DOHH2 (cell line): ENCODE measurements at regions not wholly inside any gene's neighbourhood (a gene's known extent, or its start where the extent isn't known, plus 50 kb on each side); places are given as distances from the start of the nearest gene placed in this dataset.

Source experiments
- H3F3A ChIP-seq: fragments of 200-600 bp; sonication (generic), shearing (Covaris generic); 2 replicates; pipeline ENCODE4 v1.6.0; 2016; ENCODE audit warnings: antibody characterized with exemption, mild to moderate bottlenecking; ENCODE audit not compliant: control insufficient read depth, insufficient read depth
- H3K27ac ChIP-seq: fragments of 200-600 bp; sonication (generic); 2 replicates; pipeline ENCODE4 v1.5.1; 2014; ENCODE audit warnings: low read depth, mild to moderate bottlenecking, low read length, moderate library complexity
- H3K27me3 ChIP-seq: fragments of 200-600 bp; sonication (generic); 2 replicates; pipeline ENCODE4 v1.6.1; 2014; ENCODE audit warnings: mild to moderate bottlenecking, low read length, mixed read lengths; ENCODE audit not compliant: control insufficient read depth
- H3K36me3 ChIP-seq: fragments of 200-600 bp; sonication (generic); 2 replicates; pipeline ENCODE4 v1.6.1; 2014; ENCODE audit warnings: mild to moderate bottlenecking, low read length, moderate library complexity, mixed read lengths; ENCODE audit not compliant: control insufficient read depth
- H3K4me1 ChIP-seq: fragments of 200-600 bp; sonication (generic); 2 replicates; pipeline ENCODE4 v1.6.1; 2014; ENCODE audit warnings: mild to moderate bottlenecking, low read length, mixed read lengths; ENCODE audit not compliant: control insufficient read depth
- H3K4me2 ChIP-seq: fragments of 200-600 bp; sonication (generic); 2 replicates; pipeline ENCODE4 v1.6.0; 2014; ENCODE audit warnings: mild to moderate bottlenecking, low read length, moderate library complexity
- H3K4me3 ChIP-seq: fragments of 200-600 bp; sonication (generic); 2 replicates; pipeline ENCODE4 v1.5.1; 2014; ENCODE audit warnings: mild to moderate bottlenecking, low read length, mixed read lengths
- H3K79me2 ChIP-seq: fragments of 200-600 bp; sonication (generic); 2 replicates; pipeline ENCODE4 v1.6.1; 2014; ENCODE audit warnings: mild to moderate bottlenecking, low read length, mixed read lengths; ENCODE audit not compliant: control insufficient read depth
- H3K9me2 ChIP-seq: fragments of 200-600 bp; sonication (generic); replicated peaks from 2 replicates; pipeline ENCODE4 v1.6.1; 2014; ENCODE audit warnings: mild to moderate bottlenecking, low read length, mixed read lengths; ENCODE audit not compliant: control insufficient read depth
- H3K9me3 ChIP-seq: fragments of 200-600 bp; sonication (generic); 2 replicates; pipeline ENCODE4 v1.6.1; 2014; ENCODE audit warnings: antibody characterized with exemption, low read length, mixed read lengths; ENCODE audit not compliant: control insufficient read depth, insufficient read depth
- H4K20me1 ChIP-seq: fragments of 200-600 bp; sonication (generic); 2 replicates; pipeline ENCODE4 v1.6.0; 2014; ENCODE audit warnings: low read depth, mild to moderate bottlenecking, antibody characterized with exemption, low read length, moderate library complexity; ENCODE audit not compliant: control insufficient read depth, insufficient read depth
- EZH2phosphoT487 ChIP-seq: fragments of 200-600 bp; sonication (generic); IDR thresholded peaks from 2 replicates; pipeline ENCODE4 v1.6.1; 2017; ENCODE audit warnings: borderline replicate concordance, mild to moderate bottlenecking, antibody characterized with exemption, low read length, moderate library complexity, mixed read lengths
- TF ChIP-seq, protein P1 (sequence below): fragments of 200-600 bp; sonication (generic); IDR thresholded peaks from one replicate; pipeline ENCODE4 v1.5.1; 2014; ENCODE audit warnings: antibody characterized with exemption, mild to moderate bottlenecking, low read depth, low read length; ENCODE audit not compliant: poor library complexity, severe bottlenecking

DNA sequence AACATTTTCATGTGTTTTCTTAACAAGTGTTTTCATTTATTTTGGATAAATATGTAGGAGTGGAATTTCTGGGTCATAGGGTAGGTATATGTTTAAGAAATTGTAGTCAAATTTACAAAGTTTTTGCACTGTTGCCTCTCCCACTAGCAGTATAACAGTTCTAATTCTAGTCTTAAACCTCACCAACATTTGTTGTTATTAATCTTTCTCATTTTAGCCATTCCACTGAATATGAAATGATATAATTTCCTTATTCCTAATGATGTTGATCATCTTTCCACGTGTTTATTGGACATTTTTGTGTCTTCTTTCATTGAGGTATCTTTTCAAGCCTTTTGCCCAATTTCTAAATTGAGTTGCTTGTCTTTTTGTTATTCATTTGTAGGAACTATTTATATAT, 62.0 kb downstream of the C11orf91 start:
- H3K27me3 ChIP-seq: no peaks in the 10 kb centered on the region
- H3K4me1 ChIP-seq: no peaks in the 10 kb centered on the region
- no peaks in the 10 kb centered on the region for H3K9me2 ChIP-seq
- H3K4me3 ChIP-seq: no peak overlapping the region
- no peaks in the 10 kb centered on the region for H3K79me2 ChIP-seq
- TF ChIP-seq EZH2phosphoT487: no peak
- TF ChIP-seq, protein P1, sequence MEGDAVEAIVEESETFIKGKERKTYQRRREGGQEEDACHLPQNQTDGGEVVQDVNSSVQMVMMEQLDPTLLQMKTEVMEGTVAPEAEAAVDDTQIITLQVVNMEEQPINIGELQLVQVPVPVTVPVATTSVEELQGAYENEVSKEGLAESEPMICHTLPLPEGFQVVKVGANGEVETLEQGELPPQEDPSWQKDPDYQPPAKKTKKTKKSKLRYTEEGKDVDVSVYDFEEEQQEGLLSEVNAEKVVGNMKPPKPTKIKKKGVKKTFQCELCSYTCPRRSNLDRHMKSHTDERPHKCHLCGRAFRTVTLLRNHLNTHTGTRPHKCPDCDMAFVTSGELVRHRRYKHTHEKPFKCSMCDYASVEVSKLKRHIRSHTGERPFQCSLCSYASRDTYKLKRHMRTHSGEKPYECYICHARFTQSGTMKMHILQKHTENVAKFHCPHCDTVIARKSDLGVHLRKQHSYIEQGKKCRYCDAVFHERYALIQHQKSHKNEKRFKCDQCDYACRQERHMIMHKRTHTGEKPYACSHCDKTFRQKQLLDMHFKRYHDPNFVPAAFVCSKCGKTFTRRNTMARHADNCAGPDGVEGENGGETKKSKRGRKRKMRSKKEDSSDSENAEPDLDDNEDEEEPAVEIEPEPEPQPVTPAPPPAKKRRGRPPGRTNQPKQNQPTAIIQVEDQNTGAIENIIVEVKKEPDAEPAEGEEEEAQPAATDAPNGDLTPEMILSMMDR: no peak
- H3K4me2 ChIP-seq: no peak overlapping the region
- H3K27ac ChIP-seq: no peak overlapping the region
- no peaks in the 10 kb centered on the region for H3F3A ChIP-seq
- H4K20me1 ChIP-seq: no peaks in the 10 kb centered on the region
- H3K36me3 ChIP-seq: peaks cover 3% of the 10 kb centered on the region; the same call in 1 of the 2 replicates
- H3K9me3 ChIP-seq: peaks cover 6% of the 10 kb centered on the region; the same call in 1 of the 2 replicates

- no peak overlapping the region for H3K4me3 ChIP-seq
- no peaks in the 10 kb centered on the region for H3K79me2 ChIP-seq
- no peaks in the 10 kb centered on the region for H3F3A ChIP-seq
- H3K4me1 ChIP-seq: no peaks in the 10 kb centered on the region
- H3K27ac ChIP-seq: no peak overlapping the region
- H3K27me3 ChIP-seq: no peaks in the 10 kb centered on the region
- H3K36me3 ChIP-seq: peaks cover 3% of the 10 kb centered on the region; the same call in 1 of the 2 replicates
- H3K4me2 ChIP-seq: no peak overlapping the region
- TF ChIP-seq, protein P1: no peak
- TF ChIP-seq EZH2phosphoT487: no peak
- H3K9me3 ChIP-seq: peaks cover 6% of the 10 kb centered on the region; the same call in 1 of the 2 replicates
- no peaks in the 10 kb centered on the region for H4K20me1 ChIP-seq
- no peaks in the 10 kb centered on the region for H3K9me2 ChIP-seq
Measured at GRCh38 chr11:33636104-33636503, 64.5 kb downstream of the C11orf91 start.

- H3K4me1 ChIP-seq: no peaks in the 10 kb centered on the region
- H4K20me1 ChIP-seq: no peaks in the 10 kb centered on the region
- no peak overlapping the region for H3K27ac ChIP-seq
- no peaks in the 10 kb centered on the region for H3K9me2 ChIP-seq
- no peak overlapping the region for H3K4me3 ChIP-seq
- no peaks in the 10 kb centered on the region for H3F3A ChIP-seq
- no peaks in the 10 kb centered on the region for H3K79me2 ChIP-seq
- no peaks in the 10 kb centered on the region for H3K27me3 ChIP-seq
- no peak overlapping the region for H3K4me2 ChIP-seq
- no peak for TF ChIP-seq EZH2phosphoT487
- TF ChIP-seq, protein P1: no peak
- peaks cover 6% of the 10 kb centered on the region; the same call in 1 of the 2 replicates for H3K9me3 ChIP-seq
- peaks cover 3% of the 10 kb centered on the region; the same call in 1 of the 2 replicates for H3K36me3 ChIP-seq
Measured at GRCh38 chr11:33635161-33635560, 65.5 kb downstream of the C11orf91 start.
